ENCODE measurements at regions not wholly inside any gene's neighbourhood (a gene's known extent, or its start where the extent isn't known, plus 50 kb on each side); places are given as distances from the start of the nearest gene placed in this dataset.
"Not testable (repeated sequence)": the region's sequence is repeated elsewhere in the genome, so short reads cannot be mapped to it uniquely, and the experiment has no call there.

GRCh38 chr11:119586181-119586580 lies 142.8 kb downstream of the NECTIN1 start:
- DNase-seq: no peak

- no peak for DNase-seq
These were observed 143.8 kb downstream of the NECTIN1 start for GRCh38 chr11:119585043-119585781.

GRCh38 chr11:119584193-119585042 lies 144.6 kb downstream of the NECTIN1 start:
- no peak for DNase-seq

GRCh38 chr11:119583585-119583984 lies 145.4 kb downstream of the NECTIN1 start:
- DNase-seq: no peak

- DNase-seq: not testable (repeated sequence)
These were observed 147.6 kb downstream of the NECTIN1 start for GRCh38 chr11:119581396-119581795.

GRCh38 chr11:119580751-119581150 lies 148.2 kb downstream of the NECTIN1 start:
- no peak for DNase-seq

DNA sequence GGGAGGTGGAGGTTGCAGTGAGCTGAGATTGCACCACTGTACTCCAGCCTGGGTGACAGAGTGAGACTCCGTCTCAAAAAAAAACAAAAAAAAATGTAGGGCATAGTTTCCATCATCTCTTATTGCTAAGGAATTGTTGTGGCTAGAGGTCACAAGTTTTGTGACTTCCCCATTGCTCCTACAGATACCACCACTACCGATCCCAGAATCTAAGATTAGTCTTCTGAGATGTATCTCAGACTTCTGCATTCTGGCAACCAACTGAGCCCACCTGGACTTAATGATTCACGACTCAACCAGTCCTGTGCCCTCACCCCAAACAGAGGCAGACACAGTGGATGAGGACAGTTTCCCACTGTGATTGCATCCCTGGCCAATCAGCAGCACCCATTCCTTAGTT lies 148.9 kb downstream of the NECTIN1 start:
- no peak for DNase-seq

GRCh38 chr11:119578521-119579191 lies 150.3 kb downstream of the NECTIN1 start:
- DNase-seq: no peak

DNA sequence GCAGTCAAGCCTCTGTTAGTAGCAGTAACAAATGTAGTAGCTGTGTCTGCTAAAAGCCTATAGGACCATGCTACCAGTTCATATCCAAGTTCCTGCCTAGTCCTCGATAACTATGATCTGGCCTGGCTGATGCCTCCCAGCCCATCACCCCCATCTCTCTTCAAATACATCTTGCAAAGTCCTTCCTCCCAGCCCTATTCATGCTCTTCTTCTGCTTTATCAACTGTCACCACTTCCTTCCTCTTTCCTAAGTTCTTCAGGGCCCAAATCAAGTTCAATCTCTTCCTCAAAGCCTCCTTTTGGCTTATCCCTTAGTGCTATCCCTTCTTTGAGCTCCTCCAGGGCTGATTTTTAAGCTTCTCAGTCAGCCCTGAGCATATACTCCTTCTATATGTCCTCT lies 150.9 kb upstream of the THY1 start:
- DNase-seq: peak in 1 of 2 donors; percentile 2

- DNase-seq: no peak
These were observed 149.8 kb upstream of the THY1 start for GRCh38 chr11:119572481-119573424.

DNA sequence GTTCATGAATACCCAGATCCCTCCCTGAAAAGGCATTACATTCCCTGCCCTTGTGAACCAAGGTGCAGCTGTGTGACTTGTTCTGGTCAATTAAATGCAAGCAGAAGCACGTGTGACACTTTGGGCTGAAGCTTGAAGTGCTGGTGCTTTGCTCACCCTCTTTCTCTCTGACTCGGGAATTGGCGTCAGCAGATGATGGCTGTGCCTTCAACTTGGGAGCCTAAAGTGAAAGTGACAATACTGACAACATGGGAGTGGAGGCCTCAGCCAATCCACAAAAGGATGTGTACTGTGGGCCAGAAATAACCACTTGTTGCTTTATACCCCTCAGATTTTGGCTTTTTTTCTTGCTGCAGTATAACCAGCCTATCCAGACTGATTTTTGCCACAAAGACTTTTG lies 148.3 kb upstream of the THY1 start:
- DNase-seq: no peak

DNA sequence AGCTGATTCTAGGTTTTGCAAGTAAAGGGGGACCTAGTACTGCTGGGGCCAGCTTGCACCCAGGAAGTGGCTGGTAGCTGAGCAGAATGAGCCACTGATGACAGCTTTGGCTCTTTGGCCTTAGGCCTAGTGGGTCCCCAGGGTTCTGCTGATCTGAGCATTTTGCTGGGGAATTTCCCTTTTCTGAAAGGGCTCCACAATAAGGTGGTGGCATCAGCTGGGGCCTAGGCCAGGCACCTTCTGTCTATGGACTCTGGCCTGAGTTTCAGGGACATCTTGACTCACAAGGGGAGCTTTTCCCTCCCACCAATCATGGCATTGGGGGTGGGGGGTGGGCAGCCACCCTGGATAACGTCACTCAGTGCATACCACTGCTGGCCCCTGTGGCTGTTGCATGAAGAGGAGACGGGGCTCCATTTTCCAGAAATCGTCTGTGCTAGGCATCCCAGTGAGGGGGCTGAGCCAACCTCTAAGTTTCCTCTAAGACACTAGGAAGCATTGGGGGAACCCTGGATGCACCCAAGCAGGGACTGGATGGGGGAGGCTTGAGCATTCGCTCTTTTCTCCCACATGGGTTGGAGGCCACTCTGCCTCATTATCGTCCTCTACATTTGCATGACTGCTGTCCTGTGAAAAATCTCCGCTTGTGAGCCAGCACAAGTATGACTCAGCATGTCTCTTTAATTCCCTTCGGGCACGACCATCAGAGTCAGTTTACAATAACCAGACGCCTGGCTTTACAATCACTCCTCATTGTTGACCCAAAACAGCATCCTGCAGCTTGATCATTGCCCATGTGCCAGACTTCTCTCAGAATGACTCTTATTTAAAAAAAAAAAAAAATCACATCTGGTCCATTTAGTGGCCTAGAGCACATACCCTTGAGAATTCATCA lies 145.0 kb upstream of the THY1 start:
- no peak for DNase-seq

DNA sequence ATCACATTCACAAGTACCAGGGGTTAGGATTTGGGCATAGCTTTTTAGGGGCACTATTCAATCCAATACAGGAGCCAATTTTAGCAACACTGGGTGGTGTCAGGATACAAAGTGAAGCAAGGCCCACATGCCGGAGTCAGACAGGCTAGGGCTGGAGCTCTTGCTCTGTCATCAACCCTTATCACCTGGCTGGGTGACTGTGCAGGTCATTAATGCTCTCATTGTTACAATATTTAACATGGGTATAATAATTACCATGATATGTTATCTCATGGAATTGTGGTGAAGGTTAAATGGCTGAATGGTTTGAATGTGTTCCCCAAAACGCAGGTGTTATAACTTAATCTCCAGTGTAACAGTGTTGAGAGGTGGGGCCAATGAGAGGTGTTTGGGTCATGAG lies 143.3 kb upstream of the THY1 start:
- no peak for DNase-seq

GRCh38 chr11:119565693-119566092 lies 142.7 kb upstream of the THY1 start:
- not testable (repeated sequence) for DNase-seq

DNA sequence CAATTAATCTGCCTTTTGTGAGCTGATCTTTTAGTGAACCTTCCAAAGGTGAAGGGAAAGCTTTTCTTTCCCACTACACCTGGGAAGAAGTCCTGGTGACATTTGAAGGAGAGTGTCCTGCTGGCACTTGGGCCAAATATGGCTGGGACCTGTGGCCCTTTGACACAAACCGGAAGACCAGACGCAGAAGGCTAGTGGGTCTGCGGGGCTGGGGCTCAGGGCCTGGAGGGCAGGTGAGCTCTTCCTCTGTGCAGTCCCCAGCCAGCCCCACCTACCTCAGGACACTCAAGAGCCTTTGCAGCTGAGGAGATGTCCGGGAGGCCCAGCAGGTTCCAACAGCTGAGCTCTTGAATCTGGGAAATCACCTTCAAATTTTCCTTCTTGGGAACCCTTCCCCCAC lies 138.0 kb upstream of the THY1 start:
- no peak for DNase-seq

- DNase-seq: no peak
These were observed 137.3 kb upstream of the THY1 start for GRCh38 chr11:119560291-119560690.

GRCh38 chr11:119552106-119552485 lies 129.1 kb upstream of the THY1 start:
- no peak for DNase-seq

- no peak for DNase-seq
These were observed 128.6 kb upstream of the THY1 start for GRCh38 chr11:119551420-119552105.

GRCh38 chr11:119550053-119550752 lies 127.2 kb upstream of the THY1 start:
- no peak for DNase-seq

GRCh38 chr11:119547511-119547910 lies 124.5 kb upstream of the THY1 start:
- no peak for DNase-seq
